ENCODE measurements at regions not wholly inside any gene's neighbourhood (a gene's known extent, or its start where the extent isn't known, plus 50 kb on each side); places are given as distances from the start of the nearest gene placed in this dataset.
A peak's percentile ranks its signal among the peaks of the same experiment; 100 is the strongest.

- peak; percentile 57 for DNase-seq (ENCODE audit: low spot score)
Observed at GRCh38 chr14:49999146-49999761, 106.4 kb downstream of the ARF6 start.

GRCh38 chr14:49999826-50000379 is 107.0 kb downstream of the ARF6 start:
- no peak for DNase-seq (ENCODE audit: low spot score)

- no peak for DNase-seq (ENCODE audit: low spot score)
Observed at GRCh38 chr14:50000380-50001150, 107.7 kb downstream of the ARF6 start.

DNA sequence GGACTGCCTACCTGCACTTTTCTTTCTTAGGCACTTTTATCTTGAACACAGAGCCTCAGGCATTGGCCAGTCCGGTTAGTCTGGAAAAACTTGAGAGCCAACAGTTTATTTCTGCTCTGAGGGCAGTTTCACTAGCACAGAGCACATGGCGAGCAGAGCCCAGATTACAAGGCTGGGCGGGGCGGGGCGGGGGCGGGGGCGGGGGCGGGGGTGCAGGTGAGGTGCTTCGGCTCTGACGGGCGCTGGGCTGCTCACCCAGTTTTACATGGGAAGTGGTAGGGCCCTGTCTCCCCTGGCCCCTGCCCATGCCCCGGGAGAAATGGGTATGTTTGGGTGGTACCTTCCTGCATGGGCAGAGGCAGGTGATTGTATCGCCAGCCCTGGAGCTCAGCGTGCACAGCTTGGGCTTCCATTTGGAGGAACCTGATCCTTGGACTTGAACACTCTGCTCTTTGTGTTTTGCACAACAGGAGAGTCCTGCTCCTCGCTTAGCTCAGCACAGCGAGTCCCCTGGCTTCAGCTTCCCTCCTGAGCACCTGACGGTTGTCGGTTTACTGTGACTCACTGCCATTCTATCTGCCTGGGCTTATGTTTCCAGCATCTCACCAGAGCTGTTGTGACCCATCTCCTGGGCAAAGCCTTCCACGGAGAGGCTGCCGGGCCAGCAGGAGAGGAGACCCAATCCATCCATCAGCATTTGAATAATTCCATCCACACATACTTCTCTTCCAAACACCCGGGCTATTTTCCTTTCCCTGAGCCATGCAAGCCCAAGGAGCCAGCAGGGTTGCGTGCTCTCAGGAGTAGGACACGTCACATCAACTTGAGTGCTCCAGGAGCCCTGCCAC is 108.5 kb downstream of the ARF6 start:
- no peak for DNase-seq (ENCODE audit: low spot score)

- no peak for DNase-seq (ENCODE audit: low spot score)
Observed at GRCh38 chr14:50001999-50002925, 109.4 kb downstream of the ARF6 start.

DNA sequence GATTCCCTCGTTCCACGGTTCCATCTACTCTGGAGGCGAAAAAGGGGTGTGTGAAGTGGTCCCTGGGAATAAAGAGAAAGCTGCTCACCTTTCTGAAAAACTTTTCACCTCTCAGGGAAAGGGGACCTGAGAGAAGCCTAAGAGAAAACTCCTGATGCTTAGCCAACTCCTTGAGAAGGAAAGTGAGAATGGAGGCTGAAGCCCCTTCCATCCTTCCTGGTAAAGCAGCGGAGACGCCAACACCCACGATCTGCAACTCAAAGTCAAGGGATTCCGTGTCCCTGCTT is 110.0 kb downstream of the ARF6 start:
- no peak for DNase-seq (ENCODE audit: low spot score)

- no peak for DNase-seq (ENCODE audit: low spot score)
Observed at GRCh38 chr14:50003213-50004021, 110.5 kb downstream of the ARF6 start.

GRCh38 chr14:50006141-50006540 is 110.2 kb downstream of the VCPKMT start:
- no peak for DNase-seq (ENCODE audit: low spot score)

- DNase-seq (ENCODE audit: low spot score) = no peak
Observed at GRCh38 chr14:50007123-50007903, 109.1 kb downstream of the VCPKMT start.

DNA sequence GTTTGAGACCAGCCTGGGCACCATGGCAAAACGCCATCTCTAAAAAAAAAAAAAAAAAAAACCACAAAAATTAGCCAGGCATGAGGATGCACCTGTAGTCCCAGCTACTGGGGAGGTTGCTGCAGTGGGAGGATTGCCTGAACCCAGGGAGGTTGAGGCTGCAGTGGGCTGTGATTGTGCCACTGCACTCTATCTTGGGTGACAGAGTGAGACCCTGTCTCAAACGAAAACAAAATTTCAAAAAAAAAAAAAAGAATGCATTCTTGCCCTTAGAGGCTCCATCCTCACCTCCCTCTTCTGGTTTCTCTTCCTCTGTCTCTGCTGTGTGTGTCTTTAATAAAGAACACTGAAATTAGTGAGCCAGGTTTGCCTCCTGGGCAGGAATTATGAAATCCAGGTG is 107.8 kb downstream of the VCPKMT start:
- DNase-seq (ENCODE audit: low spot score) = no peak

GRCh38 chr14:50008974-50009373 is 107.4 kb downstream of the VCPKMT start:
- no peak for DNase-seq (ENCODE audit: low spot score)

- DNase-seq (ENCODE audit: low spot score) = no peak
Observed at GRCh38 chr14:50010752-50011151, 105.6 kb downstream of the VCPKMT start.

- no peak for DNase-seq (ENCODE audit: low spot score)
Observed at GRCh38 chr14:50011242-50011641, 105.1 kb downstream of the VCPKMT start.

GRCh38 chr14:50012644-50013043 is 103.7 kb downstream of the VCPKMT start:
- DNase-seq (ENCODE audit: low spot score) = no peak

GRCh38 chr14:50013198-50013918 is 103.0 kb downstream of the VCPKMT start:
- DNase-seq (ENCODE audit: low spot score) = no peak

DNA sequence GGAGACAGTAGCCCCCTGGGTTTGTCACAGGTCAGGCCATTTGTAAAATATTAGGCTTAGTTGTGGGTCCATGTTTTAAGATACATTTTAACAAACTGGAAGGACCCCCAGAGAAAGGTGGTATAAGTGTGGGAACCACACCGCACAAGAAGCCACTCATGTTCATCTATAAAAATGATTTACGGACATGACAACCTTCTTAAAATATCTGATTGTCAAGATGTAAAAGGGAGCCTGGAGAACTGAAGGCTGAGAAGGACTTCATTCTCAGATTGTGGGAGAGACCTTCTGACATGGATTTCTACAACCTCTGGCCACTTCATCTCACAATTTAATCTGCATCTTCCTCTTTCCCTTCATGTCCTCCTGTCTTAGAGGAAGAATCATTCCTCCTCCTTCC is 102.4 kb downstream of the VCPKMT start:
- DNase-seq (ENCODE audit: low spot score) = no peak

DNA sequence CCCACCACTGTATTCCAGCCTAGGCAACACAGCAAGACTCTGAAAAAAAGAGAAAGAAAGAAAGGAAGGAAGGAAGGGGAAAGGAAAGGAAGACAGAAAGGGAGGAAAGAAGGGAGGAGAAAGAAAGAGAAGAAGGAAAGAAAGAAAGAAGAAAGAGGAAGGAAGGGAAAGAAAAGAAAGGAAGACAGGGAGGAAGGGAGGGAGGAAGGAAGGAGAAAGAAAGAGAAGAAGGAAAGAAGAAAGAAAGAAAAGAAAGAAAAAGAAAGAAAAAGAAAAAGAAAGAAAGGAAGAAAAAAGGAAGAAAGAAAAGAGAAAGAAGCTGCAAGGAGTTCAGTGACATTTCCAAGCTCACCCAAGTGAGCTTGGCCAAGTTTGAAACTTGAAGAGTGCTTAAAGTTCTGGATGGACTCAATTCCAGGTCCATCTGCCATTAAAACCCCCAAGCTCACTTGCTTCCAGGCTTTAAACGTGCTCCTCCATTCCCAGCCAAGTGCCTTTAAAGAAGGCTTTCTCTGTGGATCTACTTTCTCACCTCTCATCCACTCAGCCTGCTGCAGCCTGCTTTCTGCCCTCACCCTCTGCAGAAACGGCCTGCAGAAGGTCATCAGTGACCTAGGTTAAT is 101.5 kb downstream of the VCPKMT start:
- DNase-seq (ENCODE audit: low spot score) = no peak

DNA sequence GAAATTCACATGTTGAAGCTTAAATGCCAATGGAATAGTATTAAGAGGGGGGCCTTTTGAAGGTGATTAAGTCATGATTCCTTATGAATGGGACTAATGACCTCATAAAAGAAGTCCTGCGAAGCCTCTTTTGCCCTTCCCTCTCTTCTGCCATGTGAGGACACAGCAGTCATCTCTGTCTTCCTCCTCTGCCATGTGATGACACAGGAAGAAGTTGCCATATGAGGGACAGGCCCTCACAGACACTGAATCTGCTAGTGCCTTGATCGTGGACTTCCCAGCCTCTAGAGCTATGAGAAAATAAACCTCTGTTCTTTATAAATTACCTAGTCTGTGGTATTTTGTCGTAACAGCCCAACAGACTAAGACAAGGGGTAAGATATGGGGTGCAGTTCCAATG is 100.7 kb downstream of the VCPKMT start:
- no peak for DNase-seq (ENCODE audit: low spot score)

Data from pons (tissue), 1 donor.